Keratinocyte (primary cell): ENCODE measurements at regions not wholly inside any gene's neighbourhood (a gene's known extent, or its start where the extent isn't known, plus 50 kb on each side); places are given as distances from the start of the nearest gene placed in this dataset.

Experiments used
- DNase-seq: peaks from one replicate; pipeline ENCODE4 v3.0.0-alpha.2; 2011; ENCODE audit warnings: low read depth, missing footprints, low spot score
- FAIRE-seq: peaks from 2 replicates; lab custom pipeline; 2011; peaks lifted over from hg19 to GRCh38; lab: Jason Lieb, UNC
- H2AFZ ChIP-seq: 2 replicates; pipeline ENCODE4 v1.6.0; 2012; ENCODE audit warnings: low read length, control low read depth, inconsistent platforms; ENCODE audit not compliant: control insufficient read depth
- H3K27ac ChIP-seq: 2 replicates; pipeline ENCODE4 v1.5.1; 2011; ENCODE audit warnings: low read length; ENCODE audit not compliant: control insufficient read depth, insufficient read depth
- H3K27me3 ChIP-seq: 3 replicates; pipeline ENCODE4 v1.6.0; 2011; ENCODE audit warnings: low read length; ENCODE audit not compliant: control insufficient read depth, insufficient read depth; ENCODE audit errors: extremely low read depth
- H3K36me3 ChIP-seq, 2 experiments: 2 replicates in 1 of 2; 3 replicates in 1 of 2; pipeline ENCODE4 v1.5.1; 2011; ENCODE audit warnings: low read length in 2 of 2, mild to moderate bottlenecking in 1 of 2; ENCODE audit not compliant: control insufficient read depth in 2 of 2, insufficient read depth in 2 of 2; ENCODE audit errors: extremely low read depth in 1 of 2
- H3K4me1 ChIP-seq: 3 replicates; pipeline ENCODE4 v1.5.1; 2011; ENCODE audit warnings: low read length; ENCODE audit not compliant: control insufficient read depth, insufficient read depth; ENCODE audit errors: extremely low read depth
- H3K4me2 ChIP-seq: 3 replicates; pipeline ENCODE4 v1.6.0; 2011; ENCODE audit warnings: low read depth, low read length; ENCODE audit not compliant: control insufficient read depth, insufficient read depth; ENCODE audit errors: extremely low read depth
- H3K4me3 ChIP-seq, 3 experiments: fragments of 200-600 bp in 1 of 3; sonication (generic) in 1 of 3; 2 replicates in 2 of 3; 3 replicates in 1 of 3; pipeline ENCODE4 v1.5.1; 2011 to 2016; ENCODE audit warnings: low read length in 3 of 3, mild to moderate bottlenecking in 3 of 3, control low read depth in 2 of 3, inconsistent platforms in 1 of 3, low read depth in 1 of 3, mixed read lengths in 1 of 3, mixed run types in 1 of 3, moderate library complexity in 1 of 3; ENCODE audit not compliant: control insufficient read depth in 2 of 3, insufficient read depth in 2 of 3; ENCODE audit errors: extremely low read depth in 1 of 3
- H3K79me2 ChIP-seq: 2 replicates; pipeline ENCODE4 v1.6.0; 2012; ENCODE audit warnings: low read length; ENCODE audit not compliant: control insufficient read depth, insufficient read depth
- H3K9ac ChIP-seq: 3 replicates; pipeline ENCODE4 v1.6.0; 2011; ENCODE audit warnings: low read length; ENCODE audit not compliant: control insufficient read depth, insufficient read depth; ENCODE audit errors: extremely low read depth
- H3K9me1 ChIP-seq: 3 replicates; pipeline ENCODE4 v1.6.0; 2011; ENCODE audit warnings: low read length; ENCODE audit not compliant: control insufficient read depth, insufficient read depth; ENCODE audit errors: extremely low read depth
- H3K9me3 ChIP-seq: 2 replicates; pipeline ENCODE4 v1.5.1; 2012; ENCODE audit warnings: low read depth, low read length; ENCODE audit not compliant: control insufficient read depth
- H4K20me1 ChIP-seq: 3 replicates; pipeline ENCODE4 v1.6.0; 2011; ENCODE audit warnings: low read length; ENCODE audit not compliant: control insufficient read depth, insufficient read depth; ENCODE audit errors: extremely low read depth
- EZH2 ChIP-seq: IDR thresholded peaks from one replicate; pipeline ENCODE4 v1.6.1; 2012; ENCODE audit warnings: inconsistent platforms, mild to moderate bottlenecking, low read length, moderate library complexity
- dilution Hi-C: fragments of 300-500 bp; cut with MboI; formaldehyde crosslinking; loops from one replicate; pipeline ENCODE4 v1.7.0; 2020; ENCODE audit warnings: low sequenced_read_pairs; ENCODE audit not compliant: extremely low pct_ligation_motif_present
- TF ChIP-seq, protein P1 (sequence below), 3 experiments: IDR thresholded peaks in 1 of 3; conservative IDR thresholded peaks in 1 of 3; optimal IDR thresholded peaks in 1 of 3; 2 replicates in 2 of 3; 3 replicates in 1 of 3; pipeline versions ENCODE3 to v1.5.1; 2011; ENCODE audit warnings: low read length in 3 of 3, mild to moderate bottlenecking in 3 of 3, moderate library complexity in 2 of 3, control low read depth in 1 of 3, inconsistent platforms in 1 of 3; ENCODE audit not compliant: insufficient read depth in 2 of 3; ENCODE audit errors: extremely low read depth in 1 of 3

- dilution Hi-C loops: no loop called here
- H3K36me3 ChIP-seq: no peaks in the 10 kb centered on the region
- H3K79me2 ChIP-seq: no peaks in the 10 kb centered on the region
- H3K9me1 ChIP-seq: no peaks in the 10 kb centered on the region
- H3K4me1 ChIP-seq: no peaks in the 10 kb centered on the region
- no peak overlapping the region for H3K27ac ChIP-seq
- no peak overlapping the region for H2AFZ ChIP-seq
- H3K27me3 ChIP-seq: no peaks in the 10 kb centered on the region
- DNase-seq: no peak
- H3K9ac ChIP-seq: no peak overlapping the region
- no peak for FAIRE-seq
- no peak overlapping the region for H3K4me2 ChIP-seq
- TF ChIP-seq, protein P1, sequence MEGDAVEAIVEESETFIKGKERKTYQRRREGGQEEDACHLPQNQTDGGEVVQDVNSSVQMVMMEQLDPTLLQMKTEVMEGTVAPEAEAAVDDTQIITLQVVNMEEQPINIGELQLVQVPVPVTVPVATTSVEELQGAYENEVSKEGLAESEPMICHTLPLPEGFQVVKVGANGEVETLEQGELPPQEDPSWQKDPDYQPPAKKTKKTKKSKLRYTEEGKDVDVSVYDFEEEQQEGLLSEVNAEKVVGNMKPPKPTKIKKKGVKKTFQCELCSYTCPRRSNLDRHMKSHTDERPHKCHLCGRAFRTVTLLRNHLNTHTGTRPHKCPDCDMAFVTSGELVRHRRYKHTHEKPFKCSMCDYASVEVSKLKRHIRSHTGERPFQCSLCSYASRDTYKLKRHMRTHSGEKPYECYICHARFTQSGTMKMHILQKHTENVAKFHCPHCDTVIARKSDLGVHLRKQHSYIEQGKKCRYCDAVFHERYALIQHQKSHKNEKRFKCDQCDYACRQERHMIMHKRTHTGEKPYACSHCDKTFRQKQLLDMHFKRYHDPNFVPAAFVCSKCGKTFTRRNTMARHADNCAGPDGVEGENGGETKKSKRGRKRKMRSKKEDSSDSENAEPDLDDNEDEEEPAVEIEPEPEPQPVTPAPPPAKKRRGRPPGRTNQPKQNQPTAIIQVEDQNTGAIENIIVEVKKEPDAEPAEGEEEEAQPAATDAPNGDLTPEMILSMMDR (optimal IDR thresholded peaks at IDR 0.05 in 1 of 3, IDR thresholded peaks at IDR 0.05 in 1 of 3, conservative IDR thresholded peaks at IDR 0.05 in 1 of 3; ENCODE audit: extremely low read depth in 1 of 3, insufficient read depth in 2 of 3, low read length in 3 of 3): no peak
- TF ChIP-seq EZH2: no peak
- peaks cover under 1% of the 10 kb centered on the region for H3K9me3 ChIP-seq
- H4K20me1 ChIP-seq: no peaks in the 10 kb centered on the region
- H3K4me3 ChIP-seq: no peak overlapping the region
Observed at GRCh38 chr5:28488752-28489151, 1450.4 kb upstream of the CDH9 start.

DNA sequence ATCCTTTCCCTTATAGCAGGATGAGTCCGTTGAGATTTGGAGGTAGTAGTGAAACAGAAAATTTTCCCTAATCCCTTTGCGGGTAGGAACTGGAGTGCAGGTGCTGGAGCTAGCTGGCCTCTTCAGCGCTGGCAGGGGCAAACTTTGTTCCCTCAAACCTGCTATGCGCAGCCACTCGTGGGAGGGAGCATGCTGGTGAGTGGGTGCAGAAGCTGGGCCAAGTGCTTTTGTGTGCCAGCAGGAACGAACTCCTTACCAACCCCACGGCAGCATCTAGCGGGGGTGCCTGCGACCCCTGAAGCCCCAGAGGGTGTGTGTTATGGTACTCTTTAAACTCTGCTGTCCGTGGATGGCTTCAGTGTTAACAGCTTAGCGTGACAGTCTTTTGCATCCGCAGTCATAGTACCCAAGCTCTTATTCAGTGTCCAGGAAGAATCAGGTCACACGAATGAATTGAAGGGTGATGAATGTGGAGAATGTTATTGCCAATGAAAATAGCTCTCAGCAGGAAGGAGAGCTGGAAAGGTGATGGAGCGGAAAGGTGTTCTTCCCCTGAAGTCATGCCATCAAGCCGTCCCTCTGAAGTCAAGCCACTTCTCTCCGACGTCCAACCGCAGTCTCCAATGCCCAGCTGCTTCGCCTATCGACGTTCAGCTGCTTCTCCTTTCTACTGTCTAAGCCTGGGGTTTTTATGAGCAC lies 1445.1 kb upstream of the CDH9 start:
- Histone ChIP-seq H2AFZ (no peak overlapping the region), H3K27ac (no peak overlapping the region), H3K4me2 (no peak overlapping the region), H3K79me2 (no peaks in the 10 kb centered on the region), H3K9me3 (peaks cover 2% of the 10 kb centered on the region), H3K9ac (no peak overlapping the region), H3K36me3 (no peaks in the 10 kb centered on the region), H3K4me3 (no peak overlapping the region), H3K4me1 (no peaks in the 10 kb centered on the region), H3K27me3 (no peaks in the 10 kb centered on the region), H3K9me1 (no peaks in the 10 kb centered on the region), H4K20me1 (no peaks in the 10 kb centered on the region)
- dilution Hi-C loops: no loop called here
- DNase-seq: no peak
- no peak for TF ChIP-seq EZH2
- TF ChIP-seq, protein P1 (optimal IDR thresholded peaks at IDR 0.05 in 1 of 3, IDR thresholded peaks at IDR 0.05 in 1 of 3, conservative IDR thresholded peaks at IDR 0.05 in 1 of 3; ENCODE audit: extremely low read depth in 1 of 3, insufficient read depth in 2 of 3, low read length in 3 of 3): no peak
- no peak for FAIRE-seq
